C1 segment of cervical spinal cord (tissue), 14 donors: ENCODE measurements at regions not wholly inside any gene's neighbourhood (a gene's known extent, or its start where the extent isn't known, plus 50 kb on each side); places are given as distances from the start of the nearest gene placed in this dataset.

Experiments used
- DNase-seq, 14 donors: peaks; one replicate each; lab custom pipeline; 2025; lab: John Stamatoyannopoulos, UW

GRCh38 chr13:106905380-106906162 lies 337.6 kb upstream of the ARGLU1 start:
- DNase-seq, result no peak

GRCh38 chr13:106899442-106899841 lies 331.5 kb upstream of the ARGLU1 start:
- DNase-seq, result no peak

- DNase-seq, result no peak
Measured at GRCh38 chr13:106898231-106898630, 330.3 kb upstream of the ARGLU1 start.

GRCh38 chr13:106888148-106888547 lies 320.2 kb upstream of the ARGLU1 start:
- DNase-seq, result no peak

GRCh38 chr13:106887686-106888085 lies 319.7 kb upstream of the ARGLU1 start:
- no peak for DNase-seq

- DNase-seq, result no peak
Measured at GRCh38 chr13:106883976-106884375, 316.0 kb upstream of the ARGLU1 start.

- DNase-seq, result no peak
Measured at GRCh38 chr13:106882246-106882645, 314.3 kb upstream of the ARGLU1 start.

GRCh38 chr13:106879806-106880205 lies 311.9 kb upstream of the ARGLU1 start:
- DNase-seq, result no peak

GRCh38 chr13:106874323-106874722 lies 306.4 kb upstream of the ARGLU1 start:
- DNase-seq, result no peak

- DNase-seq, result no peak
Measured at GRCh38 chr13:106873810-106874209, 305.9 kb upstream of the ARGLU1 start.

- peak in 3 of 14 donors; percentile 1 to 6 (median 1) for DNase-seq
Measured at GRCh38 chr13:106867249-106867648, 299.3 kb upstream of the ARGLU1 start.

GRCh38 chr13:106865716-106866440 lies 297.9 kb upstream of the ARGLU1 start:
- no peak for DNase-seq

GRCh38 chr13:106859533-106859904 lies 291.6 kb upstream of the ARGLU1 start:
- DNase-seq, result no peak

GRCh38 chr13:106858903-106859532 lies 291.1 kb upstream of the ARGLU1 start:
- no peak for DNase-seq

GRCh38 chr13:106852436-106852835 lies 284.5 kb upstream of the ARGLU1 start:
- no peak for DNase-seq

- DNase-seq, result no peak
Measured at GRCh38 chr13:106850973-106851650, 283.2 kb upstream of the ARGLU1 start.

- DNase-seq, result no peak
Measured at GRCh38 chr13:106846571-106847448, 278.9 kb upstream of the ARGLU1 start.

GRCh38 chr13:106836186-106836802 lies 268.4 kb upstream of the ARGLU1 start:
- no peak for DNase-seq

GRCh38 chr13:106835477-106835876 lies 267.5 kb upstream of the ARGLU1 start:
- no peak for DNase-seq

- no peak for DNase-seq
Measured at GRCh38 chr13:106821979-106822378, 254.0 kb upstream of the ARGLU1 start.
